GM12878 (cell line): ENCODE measurements at regions not wholly inside any gene's neighbourhood (a gene's known extent, or its start where the extent isn't known, plus 50 kb on each side); places are given as distances from the start of the nearest gene placed in this dataset.

Experiments used
- ATAC-seq: fragments of 200-7000 bp; cut with Tn5 transposase; 3 replicates; pipeline ENCODE4 v1.9.1; 2020; ENCODE audit warnings: mild to moderate bottlenecking, moderate library complexity
- BruUV-seq: library from RNA; stranded (reverse); fragments of 400-500 nt; replicated peaks from 2 replicates; lab custom pipeline; 2021; lab: Mats Ljungman, UMichigan
- CTCF ChIA-PET: fragments of 300-600 bp; sonication (Branson Sonifier 250); formaldehyde crosslinking; extraction: SDS; loops from one replicate; lab custom pipeline; 2021; ENCODE audit warnings: inconsistent platforms; lab: Yijun Ruan, JAX
- POLR2A ChIA-PET: fragments of 350-600 bp; formaldehyde crosslinking; extraction: SDS; loops from one replicate; lab custom pipeline; 2021; ENCODE audit warnings: inconsistent platforms; lab: Charles Lee
- RAD21 ChIA-PET: fragments of 300-600 bp; sonication (Branson Sonifier 250); formaldehyde crosslinking; loops from one replicate; lab custom pipeline; 2023; ENCODE audit warnings: antibody characterized with exemption; ENCODE audit not compliant: unreplicated experiment; lab: Charles Lee
- SMC1A ChIA-PET: fragments of 300-600 bp; sonication (Branson Sonifier 250); formaldehyde crosslinking; loops from one replicate; lab custom pipeline; 2023; ENCODE audit not compliant: unreplicated experiment, uncharacterized antibody; lab: Charles Lee
- DNase-seq: peaks from one replicate; pipeline ENCODE4 v3.0.0-alpha.2; 2011; ENCODE audit warnings: low read depth, low spot score
- FAIRE-seq: peaks from 3 replicates; lab custom pipeline; 2011; peaks lifted over from hg19 to GRCh38; lab: Jason Lieb, UNC
- H2AFZ ChIP-seq: 2 replicates; pipeline ENCODE4 v1.6.0; 2011; ENCODE audit warnings: low read depth, low read length, control low read depth; ENCODE audit not compliant: control insufficient read depth
- H3K27ac ChIP-seq: 2 replicates; pipeline ENCODE4 v1.5.1; 2011; ENCODE audit warnings: control low read depth; ENCODE audit not compliant: control insufficient read depth, insufficient read depth
- H3K27me3 ChIP-seq, 2 experiments: replicated peaks in 1 of 2; 2 replicates each; pipeline versions ENCODE4 v1.6.0 to v1.6.1; 2011; ENCODE audit warnings: low read length in 1 of 2; ENCODE audit not compliant: control insufficient read depth in 2 of 2, insufficient read depth in 2 of 2
- H3K36me3 ChIP-seq, 2 experiments: 2 replicates each; pipeline ENCODE4 v1.5.1; 2011; ENCODE audit warnings: low read length in 1 of 2; ENCODE audit not compliant: control insufficient read depth in 2 of 2, insufficient read depth in 2 of 2
- H3K4me1 ChIP-seq: 2 replicates; pipeline ENCODE4 v1.6.1; 2011; ENCODE audit warnings: mild to moderate bottlenecking, low read length, moderate library complexity, mixed read lengths; ENCODE audit not compliant: control insufficient read depth, insufficient read depth
- H3K4me2 ChIP-seq: 2 replicates; pipeline ENCODE4 v1.6.0; 2011; ENCODE audit warnings: control low read depth; ENCODE audit not compliant: control insufficient read depth, insufficient read depth
- H3K4me3 ChIP-seq: fragments of 200-600 bp; sonication (generic); 2 replicates; pipeline ENCODE4 v1.5.1; 2016
- H3K79me2 ChIP-seq: 2 replicates; pipeline ENCODE4 v1.6.0; 2011; ENCODE audit warnings: low read length; ENCODE audit not compliant: control insufficient read depth, insufficient read depth
- H3K9ac ChIP-seq: 2 replicates; pipeline ENCODE4 v1.8.0; 2011; ENCODE audit warnings: low read length, control low read depth, mixed read lengths; ENCODE audit not compliant: control insufficient read depth, insufficient read depth
- H3K9me3 ChIP-seq: replicated peaks from 3 replicates; pipeline ENCODE4 v1.5.1; 2011; ENCODE audit warnings: mild to moderate bottlenecking, low read length; ENCODE audit not compliant: control insufficient read depth, insufficient read depth
- H4K20me1 ChIP-seq: 2 replicates; pipeline ENCODE4 v1.6.0; 2011; ENCODE audit not compliant: control insufficient read depth, insufficient read depth
- ASH2L ChIP-seq: fragments of 300-600, 200-600 bp; sonication (generic); IDR thresholded peaks from 2 replicates; pipeline ENCODE4 v1.6.1; 2017; ENCODE audit warnings: low read depth, mild to moderate bottlenecking, borderline replicate concordance
- BCL3 ChIP-seq: IDR thresholded peaks from 2 replicates; pipeline ENCODE4 v1.6.1; 2011; ENCODE audit warnings: borderline replicate concordance, low read depth, mild to moderate bottlenecking, moderate library complexity, low read length; ENCODE audit not compliant: insufficient read depth, poor library complexity, severe bottlenecking
- BCLAF1 ChIP-seq: fragments of 450-650 bp; IDR thresholded peaks from 2 replicates; pipeline ENCODE4 v1.6.1; 2017; ENCODE audit warnings: antibody characterized with exemption, mild to moderate bottlenecking, moderate library complexity
- CBFB ChIP-seq: IDR thresholded peaks from 2 replicates; pipeline ENCODE4 v1.6.1; 2016; ENCODE audit warnings: antibody characterized with exemption, low read depth
- CREB1 ChIP-seq: IDR thresholded peaks from 2 replicates; pipeline ENCODE4 v1.6.1; 2012; ENCODE audit warnings: low read depth, mild to moderate bottlenecking, inconsistent platforms
- E2F4 ChIP-seq: IDR thresholded peaks from 2 replicates; pipeline ENCODE4 v1.6.1; 2012; ENCODE audit warnings: low read depth, low read length, improper control_type of control experiment
- EP300 ChIP-seq, 2 experiments: fragments of 150-350 bp in 1 of 2; IDR thresholded peaks; 2 replicates each; pipeline ENCODE4 v1.6.1; 2011 to 2012; ENCODE audit warnings: low read depth in 2 of 2, low read length in 2 of 2, borderline replicate concordance in 1 of 2, improper control_type of control experiment in 1 of 2, inconsistent platforms in 1 of 2; ENCODE audit not compliant: control insufficient read depth in 1 of 2
- ESRRA ChIP-seq: IDR thresholded peaks from 2 replicates; pipeline ENCODE4 v1.6.1; 2012; ENCODE audit warnings: mild to moderate bottlenecking, low read length, improper control_type of control experiment
- FOXM1 ChIP-seq: IDR thresholded peaks from 2 replicates; pipeline ENCODE4 v1.6.1; 2012; ENCODE audit warnings: low read depth, mild to moderate bottlenecking, inconsistent platforms, low read length, moderate library complexity
- GATAD2B ChIP-seq: fragments of 450-650 bp; conservative IDR thresholded peaks from 2 replicates; pipeline ENCODE4 v1.6.1; 2017; ENCODE audit warnings: low read depth, mild to moderate bottlenecking, moderate library complexity
- KAT2A ChIP-seq: conservative IDR thresholded peaks from 2 replicates; pipeline ENCODE4 v1.6.1; 2011; ENCODE audit warnings: low read depth, low read length; ENCODE audit not compliant: control insufficient read depth
- KLF5 ChIP-seq: fragments of 450-650 bp; IDR thresholded peaks from 2 replicates; pipeline ENCODE4 v1.6.1; 2014; ENCODE audit warnings: mild to moderate bottlenecking; ENCODE audit not compliant: partially characterized antibody
- MEF2B ChIP-seq: fragments of 450-650 bp; IDR thresholded peaks from 2 replicates; pipeline ENCODE4 v1.6.1; 2018; ENCODE audit warnings: mild to moderate bottlenecking, moderate library complexity; ENCODE audit not compliant: partially characterized antibody, poor library complexity, severe bottlenecking
- NBN ChIP-seq: fragments of 450-650 bp; IDR thresholded peaks from 2 replicates; pipeline ENCODE4 v1.6.1; 2016
- NR2C1 ChIP-seq: fragments of 450-650 bp; IDR thresholded peaks from 2 replicates; pipeline ENCODE4 v1.6.1; 2017; ENCODE audit warnings: antibody characterized with exemption, mild to moderate bottlenecking, moderate library complexity
- RFX5 ChIP-seq: IDR thresholded peaks from 2 replicates; pipeline ENCODE4 v1.6.1; 2011; ENCODE audit warnings: low read depth, low read length, improper control_type of control experiment
- SMAD1 ChIP-seq: fragments of 450-650 bp; IDR thresholded peaks from 2 replicates; pipeline ENCODE4 v1.6.1; 2018; ENCODE audit warnings: mild to moderate bottlenecking, low read depth; ENCODE audit not compliant: partially characterized antibody
- STAT3 ChIP-seq: IDR thresholded peaks from 2 replicates; pipeline ENCODE4 v1.6.1; 2011; ENCODE audit warnings: low read depth, low read length, improper control_type of control experiment
- WGBS: methylation state at CpG from one replicate; pipeline ENCODE4 v1.1.6; 2016; ENCODE audit warnings: low lambda C conversion rate; ENCODE audit not compliant: insufficient replicate concordance, insufficient coverage; ENCODE audit errors: missing lambda C conversion rate; 5-methylcytosine and 5-hydroxymethylcytosine counted together
- in situ Hi-C: fragments of 300-500 bp; cut with MboI; formaldehyde crosslinking; loops from 9 replicates; pipeline ENCODE4 v1.14.3; 2018; ENCODE audit warnings: mixed read lengths
- intact Hi-C: fragments of 100-400 bp; cut with micrococcal nuclease; formaldehyde crosslinking; loops from one replicate; pipeline ENCODE4 v1.14.2; 2022; ENCODE audit not compliant: unreplicated experiment

GRCh38 chr2:8614646-8615045, 67.2 kb upstream of the ID2 start (continued):
- TF ChIP-seq BCLAF1 (no peak), MEF2B (no peak), FOXM1 (no peak), NR2C1 (no peak), STAT3 (no peak), ASH2L (no peak), CREB1 (no peak)

GRCh38 chr2:8615252-8615575, 66.6 kb upstream of the ID2 start:
- Histone ChIP-seq H3K27me3 (peaks cover 0 to 8% of the 10 kb centered on the region in 2 experiments; a peak in 3 of 4 replicates), H3K27ac (no peak overlapping the region), H3K36me3 (no peaks in the 10 kb centered on the region), H3K9me3 (peaks cover 7% of the 10 kb centered on the region; the same call in 2 of the 3 replicates), H3K79me2 (no peaks in the 10 kb centered on the region), H3K4me2 (no peak overlapping the region), H3K4me3 (no peak overlapping the region), H4K20me1 (peaks cover 3% of the 10 kb centered on the region; the same call in 1 of the 2 replicates), H2AFZ (no peak overlapping the region), H3K4me1 (no peaks in the 10 kb centered on the region), H3K9ac (no peak overlapping the region)
- 24% methylated on average over 5 of the region's 6 CpGs for WGBS
- DNase-seq (no peak), ATAC-seq (no peak), FAIRE-seq (no peak)
- intact Hi-C loops, result no loop called here
- no TSS peak for BruUV-seq
- RAD21 ChIA-PET, result no interaction called here
- CTCF ChIA-PET, result no interaction called here
- SMC1A ChIA-PET, result interaction anchor here (1.0 kb wide), 1 partner anchor 61 kb away, joined by 4 read pairs; no protein-coding TSS in a partner anchor
- POLR2A ChIA-PET, result no interaction called here
- in situ Hi-C loops, result no loop called here
- no peak for TF ChIP-seq SMAD1
- no peak for TF ChIP-seq CREB1
- no peak for TF ChIP-seq CBFB
- TF ChIP-seq KAT2A, result no peak
- no peak for TF ChIP-seq ESRRA
- no peak for TF ChIP-seq BCL3
- no peak for TF ChIP-seq RFX5
- TF ChIP-seq EP300 (IDR thresholded peaks at IDR 0.05; ENCODE audit: borderline replicate concordance in 1 of 2, control insufficient read depth in 1 of 2, low read depth in 2 of 2, low read length in 2 of 2), result no peak
- no peak for TF ChIP-seq GATAD2B
- no peak for TF ChIP-seq E2F4
- TF ChIP-seq KLF5, result no peak
- TF ChIP-seq NBN, result no peak
